Uterus (tissue), 2 donors: ENCODE measurements at regions not wholly inside any gene's neighbourhood (a gene's known extent, or its start where the extent isn't known, plus 50 kb on each side); places are given as distances from the start of the nearest gene placed in this dataset.

Experiments used
- POLR2A ChIP-seq, 2 donors: fragments of 450-650 bp; IDR thresholded peaks; one replicate each; pipeline ENCODE4 v1.6.1; 2016; ENCODE audit warnings: antibody characterized with exemption in 2 of 2, mild to moderate bottlenecking in 1 of 2, moderate library complexity in 1 of 2
- TF ChIP-seq, protein P1 (sequence below), 4 experiments: fragments of 200-600 bp in 2 of 4; fragments of 450-650 bp in 2 of 4; sonication (generic) in 2 of 4; IDR thresholded peaks; one replicate each; pipeline ENCODE4 v1.5.1; 2016 to 2019; ENCODE audit warnings: antibody characterized with exemption in 4 of 4, mild to moderate bottlenecking in 2 of 4, moderate library complexity in 1 of 4

- TF ChIP-seq, protein P1, sequence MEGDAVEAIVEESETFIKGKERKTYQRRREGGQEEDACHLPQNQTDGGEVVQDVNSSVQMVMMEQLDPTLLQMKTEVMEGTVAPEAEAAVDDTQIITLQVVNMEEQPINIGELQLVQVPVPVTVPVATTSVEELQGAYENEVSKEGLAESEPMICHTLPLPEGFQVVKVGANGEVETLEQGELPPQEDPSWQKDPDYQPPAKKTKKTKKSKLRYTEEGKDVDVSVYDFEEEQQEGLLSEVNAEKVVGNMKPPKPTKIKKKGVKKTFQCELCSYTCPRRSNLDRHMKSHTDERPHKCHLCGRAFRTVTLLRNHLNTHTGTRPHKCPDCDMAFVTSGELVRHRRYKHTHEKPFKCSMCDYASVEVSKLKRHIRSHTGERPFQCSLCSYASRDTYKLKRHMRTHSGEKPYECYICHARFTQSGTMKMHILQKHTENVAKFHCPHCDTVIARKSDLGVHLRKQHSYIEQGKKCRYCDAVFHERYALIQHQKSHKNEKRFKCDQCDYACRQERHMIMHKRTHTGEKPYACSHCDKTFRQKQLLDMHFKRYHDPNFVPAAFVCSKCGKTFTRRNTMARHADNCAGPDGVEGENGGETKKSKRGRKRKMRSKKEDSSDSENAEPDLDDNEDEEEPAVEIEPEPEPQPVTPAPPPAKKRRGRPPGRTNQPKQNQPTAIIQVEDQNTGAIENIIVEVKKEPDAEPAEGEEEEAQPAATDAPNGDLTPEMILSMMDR (IDR thresholded peaks at IDR 0.05): no peak
- no peak for TF ChIP-seq POLR2A (IDR thresholded peaks at IDR 0.05)
Measured at GRCh38 chr6:167476844-167477595, 152.1 kb downstream of the TTLL2 start.
